HFFc6 (cell line): ENCODE measurements at regions not wholly inside any gene's neighbourhood (a gene's known extent, or its start where the extent isn't known, plus 50 kb on each side); places are given as distances from the start of the nearest gene placed in this dataset.

Source experiments
- DNase-seq: peaks from one replicate; pipeline ENCODE4 v3.0.0-alpha.2; 2018
- H3K27ac Mint-ChIP-seq: 2 replicates; pipeline ENCODE4 v1.8.0; 2020; ENCODE audit warnings: mild to moderate bottlenecking, mixed read lengths
- H3K27me3 Mint-ChIP-seq: 2 replicates; pipeline ENCODE4 v1.8.0; 2021; ENCODE audit warnings: mild to moderate bottlenecking, moderate library complexity, mixed read lengths; ENCODE audit not compliant: insufficient read depth
- H3K36me3 Mint-ChIP-seq: 2 replicates; pipeline ENCODE4 v1.8.0; 2021; ENCODE audit warnings: low read depth, mixed read lengths
- H3K4me1 Mint-ChIP-seq: 2 replicates; pipeline ENCODE4 v1.8.0; 2020; ENCODE audit warnings: low read depth, mixed read lengths
- H3K4me3 Mint-ChIP-seq: 2 replicates; pipeline ENCODE4 v1.8.0; 2020; ENCODE audit warnings: mild to moderate bottlenecking, moderate library complexity, mixed read lengths
- H3K9me3 Mint-ChIP-seq: 2 replicates; pipeline ENCODE4 v1.8.0; 2020; ENCODE audit warnings: mild to moderate bottlenecking, mixed read lengths
- CTCF ChIP-seq: fragments of 200-600 bp; sonication (generic); IDR thresholded peaks from 2 replicates; pipeline ENCODE4 v1.5.0; 2021; ENCODE audit warnings: antibody characterized with exemption, mild to moderate bottlenecking

GRCh38 chr9:90103771-90104170 is 499.0 kb downstream of the GADD45G start:
- Mint-ChIP-seq H3K4me3 (no peak overlapping the region), H3K27me3 (no peaks in the 10 kb centered on the region), H3K36me3 (no peaks in the 10 kb centered on the region), H3K4me1 (no peaks in the 10 kb centered on the region), H3K9me3 (peaks cover 27% of the 10 kb centered on the region), H3K27ac (no peak overlapping the region)
- no peak for DNase-seq
- no peak for TF ChIP-seq CTCF

- peaks cover 39% of the 10 kb centered on the region for H3K9me3 Mint-ChIP-seq
- no peaks in the 10 kb centered on the region; the same call in 1 of the 2 replicates for H3K27me3 Mint-ChIP-seq
- no peaks in the 10 kb centered on the region for H3K4me1 Mint-ChIP-seq
These were observed 501.0 kb downstream of the GADD45G start for GRCh38 chr9:90105773-90106172.

GRCh38 chr9:90107040-90107725 is 502.4 kb downstream of the GADD45G start:
- Mint-ChIP-seq H3K36me3 (no peaks in the 10 kb centered on the region), H3K9me3 (peaks cover 34% of the 10 kb centered on the region), H3K4me3 (no peak overlapping the region), H3K4me1 (no peaks in the 10 kb centered on the region), H3K27ac (no peak overlapping the region), H3K27me3 (no peaks in the 10 kb centered on the region; the same call in 1 of the 2 replicates)
- TF ChIP-seq CTCF = no peak
- DNase-seq = no peak

More at GRCh38 chr9:90105773-90106172, 501.0 kb downstream of the GADD45G start:
- TF ChIP-seq CTCF = no peak
- Mint-ChIP-seq H3K4me3 (no peak overlapping the region), H3K27ac (no peak overlapping the region), H3K36me3 (no peaks in the 10 kb centered on the region)
- DNase-seq = no peak

GRCh38 chr9:90107726-90108655 is 503.2 kb downstream of the GADD45G start:
- TF ChIP-seq CTCF = no peak
- Mint-ChIP-seq H3K27me3 (no peaks in the 10 kb centered on the region; the same call in 1 of the 2 replicates), H3K4me1 (no peaks in the 10 kb centered on the region), H3K4me3 (no peak overlapping the region), H3K27ac (no peak overlapping the region), H3K9me3 (peaks cover 34% of the 10 kb centered on the region), H3K36me3 (no peaks in the 10 kb centered on the region)
- DNase-seq = no peak

GRCh38 chr9:90112788-90113187 is 508.0 kb downstream of the GADD45G start:
- no peak for TF ChIP-seq CTCF
- DNase-seq = no peak
- Mint-ChIP-seq H3K27me3 (peaks cover 2% of the 10 kb centered on the region; the same call in 1 of the 2 replicates), H3K27ac (no peak overlapping the region), H3K36me3 (no peaks in the 10 kb centered on the region), H3K4me1 (no peaks in the 10 kb centered on the region), H3K4me3 (no peak overlapping the region), H3K9me3 (peaks cover 23% of the 10 kb centered on the region)
